ENCODE measurements at regions not wholly inside any gene's neighbourhood (a gene's known extent, or its start where the extent isn't known, plus 50 kb on each side); places are given as distances from the start of the nearest gene placed in this dataset.

DNA sequence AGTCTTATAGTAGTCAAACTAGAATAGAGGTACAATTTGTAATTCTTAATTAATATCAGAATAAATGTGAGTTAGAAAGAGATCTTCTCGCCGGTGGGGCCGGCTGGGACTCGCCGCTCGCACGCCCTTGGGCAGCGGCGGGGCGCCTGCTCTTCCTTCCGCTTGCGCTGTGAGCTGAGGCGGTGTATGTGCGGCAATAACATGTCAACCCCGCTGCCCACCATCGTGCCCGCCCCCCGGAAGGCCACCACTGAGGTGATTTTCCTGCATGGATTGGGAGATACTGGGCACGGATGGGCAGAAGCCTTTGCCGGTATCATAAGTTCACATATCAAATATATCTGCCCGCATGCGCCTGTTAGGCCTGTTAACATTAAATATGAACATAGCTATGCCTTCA lies 123.7 kb upstream of the OGFRL1 start:
- no peak for DNase-seq (ENCODE audit: low spot score)
- TF ChIP-seq, protein P1, sequence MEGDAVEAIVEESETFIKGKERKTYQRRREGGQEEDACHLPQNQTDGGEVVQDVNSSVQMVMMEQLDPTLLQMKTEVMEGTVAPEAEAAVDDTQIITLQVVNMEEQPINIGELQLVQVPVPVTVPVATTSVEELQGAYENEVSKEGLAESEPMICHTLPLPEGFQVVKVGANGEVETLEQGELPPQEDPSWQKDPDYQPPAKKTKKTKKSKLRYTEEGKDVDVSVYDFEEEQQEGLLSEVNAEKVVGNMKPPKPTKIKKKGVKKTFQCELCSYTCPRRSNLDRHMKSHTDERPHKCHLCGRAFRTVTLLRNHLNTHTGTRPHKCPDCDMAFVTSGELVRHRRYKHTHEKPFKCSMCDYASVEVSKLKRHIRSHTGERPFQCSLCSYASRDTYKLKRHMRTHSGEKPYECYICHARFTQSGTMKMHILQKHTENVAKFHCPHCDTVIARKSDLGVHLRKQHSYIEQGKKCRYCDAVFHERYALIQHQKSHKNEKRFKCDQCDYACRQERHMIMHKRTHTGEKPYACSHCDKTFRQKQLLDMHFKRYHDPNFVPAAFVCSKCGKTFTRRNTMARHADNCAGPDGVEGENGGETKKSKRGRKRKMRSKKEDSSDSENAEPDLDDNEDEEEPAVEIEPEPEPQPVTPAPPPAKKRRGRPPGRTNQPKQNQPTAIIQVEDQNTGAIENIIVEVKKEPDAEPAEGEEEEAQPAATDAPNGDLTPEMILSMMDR (IDR thresholded peaks at IDR 0.05) = no peak
- no peak for ATAC-seq (ENCODE audit: low FRiP score)

DNA sequence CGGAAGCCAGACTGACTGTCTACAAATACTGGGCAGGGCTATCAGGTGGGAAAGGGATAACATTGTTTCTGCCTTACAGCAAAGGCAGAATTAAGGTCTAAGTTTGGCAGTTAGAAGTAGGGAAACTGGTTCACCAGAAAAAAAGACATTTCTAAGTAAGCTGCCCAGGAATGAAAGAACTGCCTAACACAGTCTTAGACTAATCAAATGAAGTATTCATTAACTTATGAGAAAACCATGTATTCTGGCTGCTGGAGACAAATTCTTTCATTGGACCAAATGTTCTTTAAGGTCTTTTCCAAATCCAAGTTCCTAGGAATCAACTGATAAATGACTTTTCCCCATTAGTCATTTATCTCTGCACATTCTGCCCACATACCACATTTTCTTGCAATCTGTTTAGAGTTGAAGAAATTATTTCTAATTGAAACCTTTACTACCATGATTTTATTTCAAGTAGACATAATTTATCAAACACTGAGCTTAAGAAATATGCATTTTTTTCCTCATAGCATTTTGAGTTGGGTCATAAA lies 120.3 kb upstream of the OGFRL1 start:
- ATAC-seq (ENCODE audit: low FRiP score) (peak; percentile 78), DNase-seq (ENCODE audit: low spot score) (no peak)
- TF ChIP-seq, protein P1 (IDR thresholded peaks at IDR 0.05) = no peak

DNA sequence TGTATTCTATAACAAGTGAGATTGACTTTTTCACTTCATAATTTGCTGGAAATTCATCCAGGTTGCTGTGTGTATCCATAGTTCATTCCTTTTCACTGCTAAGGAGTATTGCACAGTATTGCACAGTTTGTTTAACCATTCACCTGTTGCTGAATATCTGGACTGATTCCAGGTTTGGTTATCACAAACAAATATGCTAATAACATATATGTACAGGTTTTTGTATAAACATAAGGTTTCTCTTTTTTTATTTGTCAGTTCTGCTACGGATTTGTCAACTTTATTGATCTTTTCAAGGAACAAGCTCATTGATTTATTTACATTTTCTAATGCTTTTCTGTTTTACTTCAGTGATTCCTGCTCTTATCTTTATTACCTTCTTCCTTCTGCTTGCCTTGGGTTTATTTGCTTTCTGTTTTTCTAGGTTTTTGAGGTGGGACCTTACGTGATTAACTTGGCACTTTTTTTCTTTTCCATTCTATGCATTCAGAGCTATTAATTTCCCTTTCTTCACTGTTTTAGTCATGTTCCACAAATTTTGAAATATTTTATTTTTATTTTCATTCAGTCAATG lies 117.0 kb upstream of the OGFRL1 start:
- no peak for DNase-seq (ENCODE audit: low spot score)
- TF ChIP-seq, protein P1 (IDR thresholded peaks at IDR 0.05) = no peak
- no peak for ATAC-seq (ENCODE audit: low FRiP score)

DNA sequence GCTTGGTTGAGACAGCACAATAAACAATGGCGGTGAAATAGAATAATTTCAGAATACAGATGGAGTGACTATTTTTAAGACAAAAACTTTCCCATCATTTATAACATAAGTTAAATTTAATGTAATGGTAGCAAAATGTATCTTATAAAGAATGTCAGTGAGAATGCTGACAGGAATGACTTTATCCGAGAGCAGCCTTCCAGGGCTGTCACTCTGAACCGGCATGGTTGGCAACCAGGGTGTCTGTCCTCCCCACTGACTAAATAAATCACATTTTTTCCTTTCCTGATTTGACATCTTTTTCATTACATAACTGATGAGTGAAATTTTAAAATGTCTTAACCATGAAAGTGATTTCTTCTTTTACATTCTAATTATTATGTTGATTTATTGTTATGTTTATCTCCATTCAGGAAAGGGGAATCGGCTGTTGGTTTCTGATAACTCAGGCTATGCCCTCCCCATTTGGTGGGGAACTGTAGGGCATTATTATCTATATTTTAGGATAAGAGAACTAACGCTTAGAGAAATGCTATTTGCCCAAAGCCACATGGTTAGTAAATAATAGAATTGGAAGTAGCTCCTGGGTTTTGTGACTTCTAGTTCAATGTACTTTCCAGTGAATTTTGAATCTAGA lies 109.2 kb upstream of the OGFRL1 start:
- TF ChIP-seq, protein P1 (IDR thresholded peaks at IDR 0.05) = no peak
- DNase-seq (ENCODE audit: low spot score) (no peak), ATAC-seq (ENCODE audit: low FRiP score) (no peak)

DNA sequence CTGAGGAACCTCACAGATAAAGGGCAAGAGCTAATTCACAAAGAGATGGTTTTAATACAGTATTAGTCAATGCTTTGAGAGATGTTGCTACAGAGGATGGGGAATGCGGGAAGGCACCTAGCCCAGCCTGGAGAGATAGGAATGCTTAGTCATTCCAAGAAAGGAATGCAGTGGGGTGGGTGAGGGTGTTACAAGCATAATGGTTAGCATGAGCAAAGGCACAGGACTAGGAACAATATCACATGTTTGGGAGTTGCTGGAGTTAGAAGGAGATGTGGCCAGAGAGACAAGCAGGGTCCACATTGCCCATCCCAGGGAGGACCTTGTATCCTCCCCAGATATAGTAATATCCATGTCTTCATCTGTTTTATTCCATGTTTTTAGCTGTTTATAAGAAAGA lies 107.0 kb upstream of the OGFRL1 start:
- TF ChIP-seq, protein P1 (IDR thresholded peaks at IDR 0.05) = no peak
- DNase-seq (ENCODE audit: low spot score) (no peak), ATAC-seq (ENCODE audit: low FRiP score) (peak; percentile 98)

DNA sequence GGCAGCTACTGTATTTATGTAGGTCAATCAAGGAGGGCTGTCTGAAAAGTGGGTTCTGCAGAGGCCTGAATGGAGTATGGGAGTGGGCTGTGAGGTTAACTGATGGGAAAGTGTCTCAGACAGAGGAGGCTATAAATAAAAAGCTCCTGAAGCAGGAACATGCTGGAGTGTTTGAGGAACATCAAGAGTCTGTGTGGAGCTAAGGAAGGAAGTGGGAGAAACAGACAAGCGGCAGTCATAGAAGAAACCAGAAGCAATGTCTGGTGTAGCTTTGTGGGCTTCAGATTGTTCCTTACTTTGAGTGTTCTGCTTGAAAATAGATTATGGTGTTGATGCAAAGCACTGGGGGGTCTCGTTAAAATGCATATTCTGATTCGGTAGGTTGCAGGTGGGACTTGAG lies 101.5 kb upstream of the OGFRL1 start:
- DNase-seq (ENCODE audit: low spot score) (no peak), ATAC-seq (ENCODE audit: low FRiP score) (no peak)
- TF ChIP-seq, protein P1 (IDR thresholded peaks at IDR 0.05) = no peak

DNA sequence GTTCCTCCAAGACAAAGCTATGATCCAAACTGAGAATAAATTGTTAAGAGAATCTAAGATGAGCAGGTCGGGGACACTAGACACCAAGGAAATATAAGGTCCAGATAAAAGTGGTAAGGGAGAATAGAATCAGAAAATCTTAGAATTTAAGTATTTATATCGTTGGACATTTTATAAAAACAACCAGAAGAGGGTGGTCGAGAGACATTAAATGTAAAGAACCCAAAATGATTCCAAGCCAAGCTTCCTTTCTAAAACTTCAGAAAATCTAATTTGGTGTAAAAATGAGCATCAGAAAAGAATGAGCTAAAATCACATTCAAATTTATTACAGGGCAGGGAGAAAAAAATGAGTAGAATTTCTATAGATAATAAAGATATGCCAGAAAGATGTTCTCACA lies 97.8 kb upstream of the OGFRL1 start:
- DNase-seq (ENCODE audit: low spot score) = no peak
- TF ChIP-seq, protein P1 (IDR thresholded peaks at IDR 0.05) = no peak
- ATAC-seq (ENCODE audit: low FRiP score) = peak; percentile 43
